Naive thymus-derived CD4-positive, alpha-beta T cell (primary cell): ENCODE measurements at regions not wholly inside any gene's neighbourhood (a gene's known extent, or its start where the extent isn't known, plus 50 kb on each side); places are given as distances from the start of the nearest gene placed in this dataset.

Source experiments
- ATAC-seq: fragments of 150-1000 bp; cut with Tn5 transposase; 2 replicates; pipeline ENCODE4 v1.10.0; 2021; ENCODE audit warnings: mild to moderate bottlenecking, moderate library complexity
- CTCF ChIA-PET: fragments of 350-600 bp; sonication (Branson Sonifier 250); formaldehyde crosslinking; loops from one replicate; lab custom pipeline; 2021; ENCODE audit warnings: antibody characterized with exemption; lab: Charles Lee
- POLR2A ChIA-PET: fragments of 350-600 bp; sonication (Branson Sonifier 250); formaldehyde crosslinking; loops from one replicate; lab custom pipeline; 2021; ENCODE audit warnings: antibody characterized with exemption, inconsistent platforms; lab: Charles Lee
- DNase-seq, 9 donors: peaks; one replicate each; pipeline versions ENCODE4 v3.0.0 to v3.0.0-alpha.2; 2020 to 2022; ENCODE audit warnings: mixed read lengths in 1 of 9
- H3K27ac ChIP-seq: one replicate; pipeline ENCODE4 v1.7.0; 2013; ENCODE audit warnings: mild to moderate bottlenecking, low read depth, low read length, moderate library complexity
- H3K27me3 ChIP-seq, 2 donors: one replicate each; pipeline ENCODE4 v1.7.0; 2013; ENCODE audit warnings: low read length in 2 of 2, mild to moderate bottlenecking in 2 of 2, moderate library complexity in 2 of 2; ENCODE audit not compliant: control insufficient read depth in 2 of 2, insufficient read depth in 2 of 2
- H3K36me3 ChIP-seq, 3 experiments: 1 replicate in 2 of 3; 2 replicates in 1 of 3; pipeline ENCODE4 v1.7.0; 2013; ENCODE audit warnings: low read length in 3 of 3, mild to moderate bottlenecking in 3 of 3, moderate library complexity in 1 of 3; ENCODE audit not compliant: insufficient read depth in 3 of 3, control insufficient read depth in 2 of 3
- H3K4me1 ChIP-seq, 2 donors: one replicate each; pipeline ENCODE4 v1.7.0; 2013; ENCODE audit warnings: low read length in 2 of 2, mild to moderate bottlenecking in 2 of 2, moderate library complexity in 1 of 2; ENCODE audit not compliant: control insufficient read depth in 2 of 2, insufficient read depth in 2 of 2
- H3K4me3 ChIP-seq: 2 replicates; pipeline ENCODE4 v1.7.0; 2013; ENCODE audit warnings: mild to moderate bottlenecking, low read length
- H3K9me3 ChIP-seq, 3 experiments: 1 replicate in 2 of 3; 2 replicates in 1 of 3; pipeline ENCODE4 v1.7.0; 2013; ENCODE audit warnings: low read length in 3 of 3; ENCODE audit not compliant: control insufficient read depth in 2 of 3
- H3K27ac Mint-ChIP-seq, 9 donors: one replicate each; pipeline ENCODE4 v1.8.0; 2020 to 2022; ENCODE audit warnings: mixed read lengths in 9 of 9, mild to moderate bottlenecking in 8 of 9, moderate library complexity in 5 of 9, inconsistent platforms in 2 of 9
- H3K27me3 Mint-ChIP-seq, 5 donors: one replicate each; pipeline ENCODE4 v1.8.0; 2021 to 2022; ENCODE audit warnings: mixed read lengths in 5 of 5, mild to moderate bottlenecking in 1 of 5
- H3K36me3 Mint-ChIP-seq, 5 donors: one replicate each; pipeline ENCODE4 v1.8.0; 2020 to 2022; ENCODE audit warnings: mixed read lengths in 5 of 5, mild to moderate bottlenecking in 3 of 5, inconsistent platforms in 1 of 5
- H3K4me1 Mint-ChIP-seq, 7 donors: one replicate each; pipeline ENCODE4 v1.8.0; 2020 to 2022; ENCODE audit warnings: mixed read lengths in 7 of 7, mild to moderate bottlenecking in 3 of 7, inconsistent platforms in 1 of 7
- H3K4me3 Mint-ChIP-seq, 10 donors: one replicate each; pipeline ENCODE4 v1.8.0; 2020 to 2022; ENCODE audit warnings: mild to moderate bottlenecking in 10 of 10, mixed read lengths in 10 of 10, moderate library complexity in 6 of 10, inconsistent platforms in 2 of 10
- H3K9me3 Mint-ChIP-seq, 11 donors: one replicate each; pipeline ENCODE4 v1.8.0; 2020 to 2022; ENCODE audit warnings: mixed read lengths in 11 of 11, mild to moderate bottlenecking in 4 of 11, inconsistent platforms in 1 of 11, moderate library complexity in 1 of 11
- intact Hi-C, 2 donors: fragments of 100-400 bp; cut with micrococcal nuclease; formaldehyde crosslinking; loops; one replicate each; pipeline ENCODE4 v1.15.1; 2023

- H3K27ac Mint-ChIP-seq: no peak overlapping the region
- peaks cover 8 to 31% (median 17%) of the 10 kb centered on the region in 5 donors for H3K27me3 Mint-ChIP-seq
- intact Hi-C loops: no loop called here
- CTCF ChIA-PET: no interaction called here
- Histone ChIP-seq H3K4me1 (no peaks in the 10 kb centered on the region), H3K27me3 (no peaks in the 10 kb centered on the region), H3K27ac (no peak overlapping the region), H3K36me3 (no peaks in the 10 kb centered on the region), H3K4me3 (no peak overlapping the region), H3K9me3 (no peaks in the 10 kb centered on the region)
- no peaks in the 10 kb centered on the region for H3K4me1 Mint-ChIP-seq
- no peaks in the 10 kb centered on the region for H3K36me3 Mint-ChIP-seq
- POLR2A ChIA-PET: no interaction called here
- DNase-seq (no peak), ATAC-seq (no peak)
- no peak overlapping the region for H3K4me3 Mint-ChIP-seq
- peaks cover 0 to 2% (median 0%) of the 10 kb centered on the region in 11 donors for H3K9me3 Mint-ChIP-seq
Observed at GRCh38 chr12:115755061-115755724, 522.3 kb downstream of the MED13L start.

DNA sequence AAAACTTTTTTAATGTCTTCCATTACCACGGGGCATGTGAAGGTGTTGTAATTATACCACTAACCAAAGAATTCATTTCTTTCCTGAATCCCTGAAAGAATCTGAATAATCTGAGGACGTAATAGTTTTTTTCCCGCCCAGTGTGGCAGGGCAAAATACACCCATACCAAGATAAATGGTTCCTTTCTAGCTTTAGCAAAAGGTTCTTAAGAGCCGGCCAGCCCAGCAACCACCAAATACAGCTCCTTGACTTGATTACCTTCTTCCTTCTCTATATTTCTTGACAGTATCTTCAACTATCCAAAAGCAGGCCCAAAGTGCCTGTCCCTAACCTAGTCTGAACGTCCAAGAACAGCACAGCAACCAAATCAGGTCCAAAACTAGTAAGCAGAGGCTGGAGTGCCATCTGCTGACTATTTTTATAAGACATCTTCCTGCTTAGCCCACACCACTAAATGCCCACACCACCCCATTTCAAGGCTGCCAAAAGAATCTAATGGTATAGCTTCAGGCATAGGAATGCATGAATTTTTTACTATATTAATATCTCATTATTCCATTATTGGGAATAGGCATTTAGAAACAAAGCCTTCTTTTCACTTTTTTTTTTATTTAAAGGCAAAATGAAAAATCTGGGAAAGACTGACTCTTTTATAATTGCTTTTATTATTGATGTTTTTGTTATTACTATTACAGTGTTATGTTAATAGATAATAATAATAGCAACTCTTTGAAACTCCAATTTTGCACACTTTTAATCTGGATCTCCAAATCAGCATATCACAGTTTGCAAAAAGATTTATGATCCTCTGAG, 524.4 kb downstream of the MED13L start:
- Mint-ChIP-seq H3K4me1 (no peaks in the 10 kb centered on the region), H3K36me3 (no peaks in the 10 kb centered on the region), H3K9me3 (peaks cover 0 to 6% (median 0%) of the 10 kb centered on the region in 11 donors), H3K4me3 (no peak overlapping the region), H3K27me3 (peaks cover 8 to 30% (median 17%) of the 10 kb centered on the region in 5 donors), H3K27ac (no peak overlapping the region)
- Histone ChIP-seq H3K36me3 (no peaks in the 10 kb centered on the region), H3K4me3 (no peak overlapping the region), H3K27me3 (no peaks in the 10 kb centered on the region), H3K27ac (no peak overlapping the region), H3K4me1 (no peaks in the 10 kb centered on the region), H3K9me3 (no peaks in the 10 kb centered on the region)
- no peak for ATAC-seq
- intact Hi-C loops: loop anchor here in 1 of 2 donors (5.0 kb wide), 1 partner anchor 1771 kb away; no protein-coding TSS in a partner anchor
- POLR2A ChIA-PET: no interaction called here
- DNase-seq: no peak
- CTCF ChIA-PET: no interaction called here

- ChIA-PET POLR2A (no interaction called here), CTCF (no interaction called here)
- peaks cover 0 to 6% (median 0%) of the 10 kb centered on the region in 11 donors for H3K9me3 Mint-ChIP-seq
- Histone ChIP-seq H3K27me3 (no peaks in the 10 kb centered on the region), H3K4me3 (no peak overlapping the region), H3K36me3 (no peaks in the 10 kb centered on the region), H3K27ac (no peak overlapping the region), H3K9me3 (no peaks in the 10 kb centered on the region), H3K4me1 (no peaks in the 10 kb centered on the region)
- ATAC-seq (no peak), DNase-seq (no peak)
- intact Hi-C loops: loop anchor here in 1 of 2 donors (5.0 kb wide), 1 partner anchor 1770 kb away; no protein-coding TSS in a partner anchor
- no peak overlapping the region for H3K4me3 Mint-ChIP-seq
- H3K36me3 Mint-ChIP-seq: no peaks in the 10 kb centered on the region
- no peaks in the 10 kb centered on the region for H3K4me1 Mint-ChIP-seq
- peaks cover 8 to 21% (median 16%) of the 10 kb centered on the region in 5 donors for H3K27me3 Mint-ChIP-seq
- H3K27ac Mint-ChIP-seq: no peak overlapping the region
Observed at GRCh38 chr12:115752156-115752555, 525.3 kb downstream of the MED13L start.

DNA sequence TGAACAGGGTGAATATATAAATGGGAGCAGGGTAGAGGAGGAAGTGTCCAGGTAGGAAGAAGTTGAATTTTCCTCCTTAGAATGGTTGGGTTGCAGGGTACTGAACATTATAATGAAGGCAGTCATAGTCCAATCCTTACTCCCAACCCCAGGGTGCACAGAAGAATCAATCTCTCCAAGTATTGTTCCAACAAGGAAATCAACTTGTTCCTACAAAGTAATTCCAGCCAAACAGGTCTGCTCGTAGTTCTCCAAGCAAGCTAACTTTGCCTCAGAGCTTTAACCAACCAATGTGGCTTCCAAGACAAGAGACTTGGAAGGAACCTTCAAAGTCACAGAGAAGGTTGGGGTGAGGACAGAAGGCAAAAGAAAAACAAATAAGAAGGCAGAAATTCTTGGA, 527.2 kb downstream of the MED13L start:
- H3K4me3 Mint-ChIP-seq: no peak overlapping the region
- peaks cover 0 to 6% (median 0%) of the 10 kb centered on the region in 11 donors for H3K9me3 Mint-ChIP-seq
- DNase-seq (no peak), ATAC-seq (no peak)
- no peak overlapping the region for H3K27ac Mint-ChIP-seq
- Histone ChIP-seq H3K4me3 (no peak overlapping the region), H3K4me1 (no peaks in the 10 kb centered on the region), H3K27me3 (no peaks in the 10 kb centered on the region), H3K36me3 (no peaks in the 10 kb centered on the region), H3K9me3 (no peaks in the 10 kb centered on the region), H3K27ac (no peak overlapping the region)
- no peaks in the 10 kb centered on the region for H3K36me3 Mint-ChIP-seq
- ChIA-PET POLR2A (no interaction called here), CTCF (no interaction called here)
- intact Hi-C loops: loop anchor here in 1 of 2 donors (5.0 kb wide), 1 partner anchor 1768 kb away; no protein-coding TSS in a partner anchor
- H3K27me3 Mint-ChIP-seq: peaks cover 7 to 15% (median 8%) of the 10 kb centered on the region in 5 donors
- no peaks in the 10 kb centered on the region for H3K4me1 Mint-ChIP-seq

GRCh38 chr12:115749071-115749841, 528.2 kb downstream of the MED13L start:
- ChIA-PET CTCF (no interaction called here), POLR2A (no interaction called here)
- Histone ChIP-seq H3K4me1 (no peaks in the 10 kb centered on the region), H3K36me3 (no peaks in the 10 kb centered on the region), H3K27me3 (no peaks in the 10 kb centered on the region), H3K27ac (no peak overlapping the region), H3K4me3 (no peak overlapping the region), H3K9me3 (no peaks in the 10 kb centered on the region)
- Mint-ChIP-seq H3K27ac (no peak overlapping the region), H3K4me1 (no peaks in the 10 kb centered on the region), H3K9me3 (peaks cover 0 to 6% (median 0%) of the 10 kb centered on the region in 11 donors), H3K36me3 (no peaks in the 10 kb centered on the region), H3K27me3 (peaks cover 0 to 10% (median 5%) of the 10 kb centered on the region in 5 donors), H3K4me3 (no peak overlapping the region)
- ATAC-seq: no peak
- intact Hi-C loops: no loop called here
- DNase-seq: no peak

GRCh38 chr12:115740586-115741155, 536.8 kb downstream of the MED13L start:
- Histone ChIP-seq H3K27me3 (no peaks in the 10 kb centered on the region), H3K27ac (no peak overlapping the region), H3K4me1 (no peaks in the 10 kb centered on the region), H3K36me3 (no peaks in the 10 kb centered on the region), H3K9me3 (no peaks in the 10 kb centered on the region), H3K4me3 (no peak overlapping the region)
- ATAC-seq (no peak), DNase-seq (no peak)
- Mint-ChIP-seq H3K27me3 (peaks cover 0 to 15% (median 0%) of the 10 kb centered on the region in 5 donors), H3K27ac (no peak overlapping the region), H3K4me3 (no peak overlapping the region), H3K36me3 (no peaks in the 10 kb centered on the region), H3K9me3 (peaks cover 0 to 5% (median 0%) of the 10 kb centered on the region in 11 donors), H3K4me1 (no peaks in the 10 kb centered on the region)
- ChIA-PET POLR2A (no interaction called here), CTCF (no interaction called here)
- intact Hi-C loops: no loop called here
